ENCODE measurements at regions not wholly inside any gene's neighbourhood (a gene's known extent, or its start where the extent isn't known, plus 50 kb on each side); places are given as distances from the start of the nearest gene placed in this dataset.

GRCh38 chr15:70347321-70348225 is 249.9 kb upstream of the TLE3 start:
- ATAC-seq (no peak), FAIRE-seq (no peak)
- POLR2A ChIA-PET = no interaction called here

More at GRCh38 chr15:70347321-70348225, 249.9 kb upstream of the TLE3 start:
- no peaks in the 10 kb centered on the region for H3K36me3 ChIP-seq (ENCODE audit: control insufficient read depth, insufficient read depth, low read length)
- H2AFZ ChIP-seq (ENCODE audit: low read depth, low read length) = no peak overlapping the region
- peaks cover 21 to 60% of the 10 kb centered on the region in 2 experiments for H3K27me3 ChIP-seq (ENCODE audit: control insufficient read depth in 2 of 2, insufficient read depth in 2 of 2, low read length in 2 of 2)
- no peak for DNase-seq (ENCODE audit: extremely low read depth in 1 of 4, low spot score in 3 of 4)
- H3K9me1 ChIP-seq (ENCODE audit: control insufficient read depth, insufficient read depth, low read length) = no peaks in the 10 kb centered on the region
- H3K9ac ChIP-seq (ENCODE audit: insufficient read depth in 1 of 2, low read depth in 2 of 2, low read length in 2 of 2) = no peak overlapping the region
- in situ Hi-C loops (cut with MboI) (no loop called here), intact Hi-C loops (cut with micrococcal nuclease) (no loop called here)
- H3K9me3 ChIP-seq (replicated peaks; ENCODE audit: control insufficient read depth, insufficient read depth, low read depth, low read length) = no peaks in the 10 kb centered on the region
- H3K4me2 ChIP-seq (ENCODE audit: insufficient read depth, low read length) = no peak overlapping the region
- no peak overlapping the region for H3K4me3 ChIP-seq
- H4K20me1 ChIP-seq (replicated peaks; ENCODE audit: control insufficient read depth, insufficient read depth, low read length) = no peaks in the 10 kb centered on the region; the same call in 1 of the 2 replicates
- no peaks in the 10 kb centered on the region; a peak in 1 of 5 replicates for H3K4me1 ChIP-seq (replicated peaks in 1 of 2; ENCODE audit: control insufficient read depth in 2 of 2, insufficient read depth in 2 of 2, low read length in 2 of 2)
- 7% methylated on average over 6 of the region's 7 CpGs for WGBS (ENCODE audit: insufficient coverage, low coverage, missing lambda C conversion rate)
- CTCF ChIA-PET (ENCODE audit: low intra/inter-chr PET ratio) = no interaction called here
- TF ChIP-seq EGR1 (conservative IDR thresholded peaks at IDR 0.05) (no peak), SMARCA4 (IDR thresholded peaks at IDR 0.05) (no peak), NCOA2 (IDR thresholded peaks at IDR 0.05; ENCODE audit: partially characterized antibody in 2 of 2) (no peak), EP300 (IDR thresholded peaks at IDR 0.05; ENCODE audit: low read length) (no peak), CCNT2 (IDR thresholded peaks at IDR 0.05; ENCODE audit: borderline replicate concordance, extremely low read depth, insufficient read length, low read depth, low read length) (no peak), NUFIP1 (IDR thresholded peaks at IDR 0.05; ENCODE audit: partially characterized antibody) (no peak), CHD2 (IDR thresholded peaks at IDR 0.05; ENCODE audit: low read depth, low read length) (no peak)
- TF ChIP-seq, protein P1, sequence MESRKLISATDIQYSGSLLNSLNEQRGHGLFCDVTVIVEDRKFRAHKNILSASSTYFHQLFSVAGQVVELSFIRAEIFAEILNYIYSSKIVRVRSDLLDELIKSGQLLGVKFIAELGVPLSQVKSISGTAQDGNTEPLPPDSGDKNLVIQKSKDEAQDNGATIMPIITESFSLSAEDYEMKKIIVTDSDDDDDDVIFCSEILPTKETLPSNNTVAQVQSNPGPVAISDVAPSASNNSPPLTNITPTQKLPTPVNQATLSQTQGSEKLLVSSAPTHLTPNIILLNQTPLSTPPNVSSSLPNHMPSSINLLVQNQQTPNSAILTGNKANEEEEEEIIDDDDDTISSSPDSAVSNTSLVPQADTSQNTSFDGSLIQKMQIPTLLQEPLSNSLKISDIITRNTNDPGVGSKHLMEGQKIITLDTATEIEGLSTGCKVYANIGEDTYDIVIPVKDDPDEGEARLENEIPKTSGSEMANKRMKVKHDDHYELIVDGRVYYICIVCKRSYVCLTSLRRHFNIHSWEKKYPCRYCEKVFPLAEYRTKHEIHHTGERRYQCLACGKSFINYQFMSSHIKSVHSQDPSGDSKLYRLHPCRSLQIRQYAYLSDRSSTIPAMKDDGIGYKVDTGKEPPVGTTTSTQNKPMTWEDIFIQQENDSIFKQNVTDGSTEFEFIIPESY (CRISPR knock-in tag; IDR thresholded peaks at IDR 0.05) = no peak
- no peak overlapping the region for H3K27ac ChIP-seq (ENCODE audit: extremely low read depth, low read depth, low read length)
- H3K79me2 ChIP-seq (ENCODE audit: control insufficient read depth, insufficient read depth, low read length) = no peaks in the 10 kb centered on the region
- no TSS peak for BruUV-seq (replicated peaks)
